HepG2 (cell line): ENCODE measurements at regions not wholly inside any gene's neighbourhood (a gene's known extent, or its start where the extent isn't known, plus 50 kb on each side); places are given as distances from the start of the nearest gene placed in this dataset.

Source experiments
- ATAC-seq: fragments of 200-7000 bp; cut with Tn5 transposase; 3 replicates; pipeline ENCODE4 v1.9.1; 2020; ENCODE audit warnings: mild to moderate bottlenecking, moderate library complexity
- BruUV-seq: library from RNA; stranded (reverse); fragments of 400-500 nt; replicated peaks from 2 replicates; lab custom pipeline; 2021; lab: Mats Ljungman, UMichigan
- CTCF ChIA-PET: fragments of 300-600 bp; formaldehyde crosslinking; extraction: SDS; loops from one replicate; lab custom pipeline; 2021; ENCODE audit warnings: low total read pairs, inconsistent platforms, low intra/inter-chr PET ratio; lab: Yijun Ruan, JAX
- POLR2A ChIA-PET: fragments of 350-600 bp; sonication (Branson Sonifier 250); formaldehyde crosslinking; loops from one replicate; lab custom pipeline; 2020; ENCODE audit warnings: antibody characterized with exemption, inconsistent platforms; lab: Yijun Ruan, JAX
- DNase-seq: peaks from one replicate; pipeline ENCODE4 v3.0.0-alpha.2; 2015; ENCODE audit warnings: low spot score
- FAIRE-seq: peaks from 3 replicates; lab custom pipeline; 2011; peaks lifted over from hg19 to GRCh38; lab: Jason Lieb, UNC
- H2AFZ ChIP-seq: one replicate; pipeline ENCODE4 v1.6.1; 2011; ENCODE audit warnings: low read length, inconsistent platforms
- H3K27ac ChIP-seq: fragments of 300-600 bp; 3 replicates; pipeline ENCODE4 v1.8.0; 2011; ENCODE audit warnings: mixed run types, mild to moderate bottlenecking, mixed read lengths, low read length, inconsistent platforms; ENCODE audit not compliant: insufficient read depth; ENCODE audit errors: extremely low read length
- H3K27me3 ChIP-seq, 2 experiments: fragments of 200-600 bp in 1 of 2; 2 replicates in 1 of 2; 3 replicates in 1 of 2; pipeline versions ENCODE4 v1.6.0 to v1.8.0; 2011; ENCODE audit warnings: low read length in 2 of 2, mild to moderate bottlenecking in 2 of 2, moderate library complexity in 2 of 2, inconsistent platforms in 1 of 2; ENCODE audit not compliant: insufficient read depth in 2 of 2, control insufficient read depth in 1 of 2
- H3K36me3 ChIP-seq, 2 experiments: fragments of 200-600 bp in 1 of 2; replicated peaks in 1 of 2; 2 replicates in 1 of 2; 3 replicates in 1 of 2; pipeline versions ENCODE4 v1.5.1 to v1.8.0; 2011; ENCODE audit warnings: low read length in 2 of 2, inconsistent platforms in 1 of 2; ENCODE audit not compliant: insufficient read depth in 2 of 2, control insufficient read depth in 1 of 2
- H3K4me1 ChIP-seq: 2 replicates; pipeline ENCODE4 v1.5.1; 2012; ENCODE audit warnings: low read length, inconsistent platforms; ENCODE audit not compliant: insufficient read depth
- H3K4me2 ChIP-seq: 2 replicates; pipeline ENCODE4 v1.6.0; 2011; ENCODE audit warnings: low read depth, low read length, inconsistent platforms
- H3K4me3 ChIP-seq, 3 experiments: fragments of 200-600 bp in 1 of 3; sonication (generic), shearing (Covaris generic) in 1 of 3; replicated peaks in 1 of 3; 2 replicates each; pipeline ENCODE4 v1.5.1; 2011 to 2016; ENCODE audit warnings: low read length in 3 of 3, inconsistent platforms in 2 of 3, low read depth in 2 of 3, mild to moderate bottlenecking in 2 of 3, control low read depth in 1 of 3, mixed read lengths in 1 of 3; ENCODE audit not compliant: insufficient read depth in 1 of 3
- H3K79me2 ChIP-seq: one replicate; pipeline ENCODE4 v1.6.1; 2011; ENCODE audit warnings: low read length, inconsistent platforms; ENCODE audit not compliant: insufficient read depth
- H3K9ac ChIP-seq: 2 replicates; pipeline ENCODE4 v1.6.0; 2011; ENCODE audit warnings: mild to moderate bottlenecking, low read depth, low read length, inconsistent platforms; ENCODE audit not compliant: insufficient read depth
- H3K9me3 ChIP-seq: 2 replicates; pipeline ENCODE4 v1.5.1; 2012; ENCODE audit warnings: mild to moderate bottlenecking, low read length
- H4K20me1 ChIP-seq: 2 replicates; pipeline ENCODE4 v1.6.0; 2011; ENCODE audit warnings: inconsistent platforms, mild to moderate bottlenecking, low read length, moderate library complexity; ENCODE audit not compliant: insufficient read depth
- CREM ChIP-seq, 2 experiments: sonication (generic) in 1 of 2; formaldehyde crosslinking in 1 of 2; IDR thresholded peaks; 2 replicates each; pipeline versions ENCODE4 v1.4.0 to v1.6.1; 2016 to 2020; ENCODE audit warnings: antibody characterized with exemption in 1 of 2, mild to moderate bottlenecking in 1 of 2, missing genetic modification reagents in 1 of 2
- GLI4 ChIP-seq: sonication (generic); formaldehyde crosslinking; IDR thresholded peaks from 2 replicates; pipeline ENCODE4 v1.5.1; 2020; ENCODE audit warnings: missing genetic modification reagents, mild to moderate bottlenecking, moderate library complexity, borderline replicate concordance
- HOXA7 ChIP-seq: sonication (generic); formaldehyde crosslinking; IDR thresholded peaks from 2 replicates; pipeline ENCODE4 v1.8.1; 2022; ENCODE audit warnings: mild to moderate bottlenecking, missing genetic modification reagents, moderate library complexity
- MIER2 ChIP-seq: IDR thresholded peaks from 2 replicates; pipeline ENCODE4 v1.6.1; 2016; ENCODE audit warnings: missing biosample characterization, missing genetic modification reagents
- RFX1 ChIP-seq: fragments of 450-650 bp; IDR thresholded peaks from 2 replicates; pipeline ENCODE4 v1.6.1; 2017
- RNF2 ChIP-seq: fragments of 450-650 bp; conservative IDR thresholded peaks from 2 replicates; pipeline ENCODE4 v1.6.1; 2016; ENCODE audit warnings: low read depth
- ZFP36L1 ChIP-seq: sonication (generic); formaldehyde crosslinking; IDR thresholded peaks from 2 replicates; pipeline ENCODE4 v1.8.0; 2022; ENCODE audit warnings: mild to moderate bottlenecking, missing genetic modification reagents, moderate library complexity
- ZKSCAN5 ChIP-seq: sonication (generic); formaldehyde crosslinking; IDR thresholded peaks from 2 replicates; pipeline ENCODE4 v1.5.1; 2020; ENCODE audit warnings: mild to moderate bottlenecking, missing genetic modification reagents
- ZNF577 ChIP-seq: sonication (generic); formaldehyde crosslinking; IDR thresholded peaks from 2 replicates; pipeline ENCODE4 v1.4.0; 2020; ENCODE audit warnings: mild to moderate bottlenecking, low read depth, missing genetic modification reagents, borderline replicate concordance
- ZZZ3 ChIP-seq: sonication (generic); formaldehyde crosslinking; IDR thresholded peaks from 2 replicates; pipeline ENCODE4 v1.4.0; 2020; ENCODE audit warnings: missing genetic modification reagents, mild to moderate bottlenecking, borderline replicate concordance
- WGBS: methylation state at CpG from one replicate; pipeline ENCODE4 v1.1.6; 2017; ENCODE audit warnings: low lambda C conversion rate; 5-methylcytosine and 5-hydroxymethylcytosine counted together
- in situ Hi-C: cut with HindIII; loops from 2 replicates; pipeline ENCODE4 v1.10.0; 2017; ENCODE audit warnings: low pct_unique_long_range_greater_than_20kb; ENCODE audit not compliant: extremely low pct_ligation_motif_present
- intact Hi-C: fragments of 100-400 bp; cut with micrococcal nuclease; formaldehyde crosslinking; loops from one replicate; pipeline ENCODE4 v1.10.0; 2022; ENCODE audit not compliant: unreplicated experiment
- TF ChIP-seq, protein P1 (sequence below): sonication (generic); formaldehyde crosslinking; IDR thresholded peaks from 2 replicates; pipeline ENCODE4 v1.8.0; 2022; ENCODE audit warnings: missing genetic modification reagents, mild to moderate bottlenecking, borderline replicate concordance
- TF ChIP-seq, protein P2 (sequence below): sonication (generic); formaldehyde crosslinking; IDR thresholded peaks from 2 replicates; pipeline ENCODE4 v1.9.0; 2021; ENCODE audit warnings: missing genetic modification reagents, mild to moderate bottlenecking, borderline replicate concordance

- H3K27me3 ChIP-seq = no peaks in the 10 kb centered on the region; a peak in 1 of 5 replicates
- no peak for DNase-seq
- in situ Hi-C loops (no loop called here), intact Hi-C loops (no loop called here)
- no peaks in the 10 kb centered on the region for H4K20me1 ChIP-seq
- no peak overlapping the region for H2AFZ ChIP-seq
- 0% methylated on average over 2 of the region's 2 CpGs for WGBS
- ChIA-PET CTCF (no interaction called here), POLR2A (no interaction called here)
- FAIRE-seq = no peak
- no peak overlapping the region for H3K9ac ChIP-seq
- H3K4me3 ChIP-seq = no peak overlapping the region
- TF ChIP-seq ZNF577 (CRISPR knock-in tag) (no peak), ZKSCAN5 (CRISPR knock-in tag) (no peak), ZFP36L1 (no peak), GLI4 (CRISPR knock-in tag) (no peak), RFX1 (no peak), CREM (IDR thresholded peaks at IDR 0.05) (no peak), CREM (CRISPR knock-in tag; IDR thresholded peaks at IDR 0.05) (no peak), HOXA7 (no peak), ZZZ3 (CRISPR knock-in tag) (no peak), MIER2 (CRISPR knock-in tag) (no peak), RNF2 (no peak)
- TF ChIP-seq, protein P1, sequence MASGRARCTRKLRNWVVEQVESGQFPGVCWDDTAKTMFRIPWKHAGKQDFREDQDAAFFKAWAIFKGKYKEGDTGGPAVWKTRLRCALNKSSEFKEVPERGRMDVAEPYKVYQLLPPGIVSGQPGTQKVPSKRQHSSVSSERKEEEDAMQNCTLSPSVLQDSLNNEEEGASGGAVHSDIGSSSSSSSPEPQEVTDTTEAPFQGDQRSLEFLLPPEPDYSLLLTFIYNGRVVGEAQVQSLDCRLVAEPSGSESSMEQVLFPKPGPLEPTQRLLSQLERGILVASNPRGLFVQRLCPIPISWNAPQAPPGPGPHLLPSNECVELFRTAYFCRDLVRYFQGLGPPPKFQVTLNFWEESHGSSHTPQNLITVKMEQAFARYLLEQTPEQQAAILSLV (CRISPR knock-in tag) = no peak
- TF ChIP-seq, protein P2, sequence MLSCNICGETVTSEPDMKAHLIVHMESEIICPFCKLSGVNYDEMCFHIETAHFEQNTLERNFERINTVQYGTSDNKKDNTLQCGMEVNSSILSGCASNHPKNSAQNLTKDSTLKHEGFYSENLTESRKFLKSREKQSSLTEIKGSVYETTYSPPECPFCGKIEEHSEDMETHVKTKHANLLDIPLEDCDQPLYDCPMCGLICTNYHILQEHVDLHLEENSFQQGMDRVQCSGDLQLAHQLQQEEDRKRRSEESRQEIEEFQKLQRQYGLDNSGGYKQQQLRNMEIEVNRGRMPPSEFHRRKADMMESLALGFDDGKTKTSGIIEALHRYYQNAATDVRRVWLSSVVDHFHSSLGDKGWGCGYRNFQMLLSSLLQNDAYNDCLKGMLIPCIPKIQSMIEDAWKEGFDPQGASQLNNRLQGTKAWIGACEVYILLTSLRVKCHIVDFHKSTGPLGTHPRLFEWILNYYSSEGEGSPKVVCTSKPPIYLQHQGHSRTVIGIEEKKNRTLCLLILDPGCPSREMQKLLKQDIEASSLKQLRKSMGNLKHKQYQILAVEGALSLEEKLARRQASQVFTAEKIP (CRISPR knock-in tag) = no peak
- H3K79me2 ChIP-seq = no peaks in the 10 kb centered on the region
- no peaks in the 10 kb centered on the region for H3K4me1 ChIP-seq
- H3K9me3 ChIP-seq = peaks cover 5% of the 10 kb centered on the region; the same call in 1 of the 2 replicates
- no peaks in the 10 kb centered on the region for H3K36me3 ChIP-seq
- H3K4me2 ChIP-seq = no peak overlapping the region
- no TSS peak for BruUV-seq
- ATAC-seq = no peak
- H3K27ac ChIP-seq = no peak overlapping the region
Measured at GRCh38 chr18:73966954-73967353, 180.7 kb downstream of the FBXO15 start.
